ENCODE measurements at regions not wholly inside any gene's neighbourhood (a gene's known extent, or its start where the extent isn't known, plus 50 kb on each side); places are given as distances from the start of the nearest gene placed in this dataset.

GRCh38 chr13:97069050-97069815 is 75.0 kb upstream of the OXGR1 start:
- Histone ChIP-seq H3K36me3 (no peaks in the 10 kb centered on the region), H3K9me3 (no peaks in the 10 kb centered on the region), H3K27ac (no peak overlapping the region), H3K4me3 (ENCODE audit: low read depth in 1 of 2, low read length in 1 of 2) (no peak overlapping the region), H3K27me3 (no peaks in the 10 kb centered on the region), H3K4me1 (ENCODE audit: control insufficient read depth in 1 of 2, insufficient read depth in 1 of 2, low read depth in 1 of 2, low read length in 1 of 2) (no peaks in the 10 kb centered on the region)
- no peak for TF ChIP-seq CTCF (IDR thresholded peaks at IDR 0.05)

GRCh38 chr13:97072297-97072696 is 78.0 kb upstream of the OXGR1 start:
- Histone ChIP-seq H3K9me3 (no peaks in the 10 kb centered on the region), H3K27me3 (no peaks in the 10 kb centered on the region), H3K27ac (no peak overlapping the region), H3K4me1 (ENCODE audit: control insufficient read depth in 1 of 2, insufficient read depth in 1 of 2, low read depth in 1 of 2, low read length in 1 of 2) (peaks cover 4 to 7% of the 10 kb centered on the region in 2 experiments), H3K4me3 (ENCODE audit: low read depth in 1 of 2, low read length in 1 of 2) (no peak overlapping the region), H3K36me3 (no peaks in the 10 kb centered on the region)
- TF ChIP-seq CTCF (IDR thresholded peaks at IDR 0.05), result no peak

GRCh38 chr13:97074618-97075017 is 80.3 kb upstream of the OXGR1 start:
- Histone ChIP-seq H3K9me3 (no peaks in the 10 kb centered on the region), H3K4me1 (ENCODE audit: control insufficient read depth in 1 of 2, insufficient read depth in 1 of 2, low read depth in 1 of 2, low read length in 1 of 2) (peaks cover 4 to 10% of the 10 kb centered on the region in 2 experiments), H3K4me3 (ENCODE audit: low read depth in 1 of 2, low read length in 1 of 2) (no peak overlapping the region), H3K27ac (no peak overlapping the region), H3K27me3 (no peaks in the 10 kb centered on the region), H3K36me3 (no peaks in the 10 kb centered on the region)
- no peak for TF ChIP-seq CTCF (IDR thresholded peaks at IDR 0.05)

- Histone ChIP-seq H3K9me3 (no peaks in the 10 kb centered on the region), H3K36me3 (no peaks in the 10 kb centered on the region), H3K27me3 (no peaks in the 10 kb centered on the region), H3K4me3 (ENCODE audit: low read depth in 1 of 2, low read length in 1 of 2) (peak overlapping the region; percentile 46 to 54), H3K4me1 (ENCODE audit: control insufficient read depth in 1 of 2, insufficient read depth in 1 of 2, low read depth in 1 of 2, low read length in 1 of 2) (peaks cover 4 to 10% of the 10 kb centered on the region in 2 experiments), H3K27ac (peak overlapping the region; percentile 50)
- TF ChIP-seq CTCF (IDR thresholded peaks at IDR 0.05), result no peak
Measured at GRCh38 chr13:97076898-97077297, 82.6 kb upstream of the OXGR1 start.

GRCh38 chr13:97077341-97077740 is 83.1 kb upstream of the OXGR1 start:
- TF ChIP-seq CTCF (IDR thresholded peaks at IDR 0.05), result no peak
- Histone ChIP-seq H3K4me1 (ENCODE audit: control insufficient read depth in 1 of 2, insufficient read depth in 1 of 2, low read depth in 1 of 2, low read length in 1 of 2) (peaks cover 4 to 10% of the 10 kb centered on the region in 2 experiments), H3K9me3 (no peaks in the 10 kb centered on the region), H3K27me3 (no peaks in the 10 kb centered on the region), H3K27ac (peak overlapping the region; percentile 50), H3K4me3 (ENCODE audit: low read depth in 1 of 2, low read length in 1 of 2) (peak overlapping the region; percentile 46 to 54), H3K36me3 (no peaks in the 10 kb centered on the region)

All from neutrophil (primary cell).